ENCODE measurements at regions not wholly inside any gene's neighbourhood (a gene's known extent, or its start where the extent isn't known, plus 50 kb on each side); places are given as distances from the start of the nearest gene placed in this dataset.

DNA sequence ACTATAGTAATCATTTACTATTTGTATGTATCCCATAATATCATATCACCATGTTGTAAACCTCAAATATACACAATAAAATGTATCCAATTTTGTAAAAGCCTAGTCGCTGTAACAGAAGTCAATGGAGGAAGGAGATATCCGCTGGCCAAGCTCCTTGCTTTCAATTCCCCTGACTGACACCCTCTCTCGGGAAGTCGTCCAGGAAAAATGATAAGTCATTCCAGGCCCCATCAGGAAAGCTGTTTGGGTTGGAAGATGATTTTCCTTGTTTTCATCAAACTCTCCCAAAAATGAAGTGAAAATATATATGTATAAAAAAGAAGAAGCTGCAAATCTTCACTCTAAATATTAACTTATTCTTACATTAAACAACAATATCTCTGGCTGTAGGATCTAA, 52.2 kb upstream of the GABRB2 start (continued):
- no peak for TF ChIP-seq ZNF781 (CRISPR knock-in tag; IDR thresholded peaks at IDR 0.05; ENCODE audit: borderline replicate concordance, not compliant biosample characterization)
- TF ChIP-seq, protein P1, sequence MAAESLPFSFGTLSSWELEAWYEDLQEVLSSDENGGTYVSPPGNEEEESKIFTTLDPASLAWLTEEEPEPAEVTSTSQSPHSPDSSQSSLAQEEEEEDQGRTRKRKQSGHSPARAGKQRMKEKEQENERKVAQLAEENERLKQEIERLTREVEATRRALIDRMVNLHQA (CRISPR knock-in tag; IDR thresholded peaks at IDR 0.05) = no peak
